ENCODE measurements at regions not wholly inside any gene's neighbourhood (a gene's known extent, or its start where the extent isn't known, plus 50 kb on each side); places are given as distances from the start of the nearest gene placed in this dataset.

DNA sequence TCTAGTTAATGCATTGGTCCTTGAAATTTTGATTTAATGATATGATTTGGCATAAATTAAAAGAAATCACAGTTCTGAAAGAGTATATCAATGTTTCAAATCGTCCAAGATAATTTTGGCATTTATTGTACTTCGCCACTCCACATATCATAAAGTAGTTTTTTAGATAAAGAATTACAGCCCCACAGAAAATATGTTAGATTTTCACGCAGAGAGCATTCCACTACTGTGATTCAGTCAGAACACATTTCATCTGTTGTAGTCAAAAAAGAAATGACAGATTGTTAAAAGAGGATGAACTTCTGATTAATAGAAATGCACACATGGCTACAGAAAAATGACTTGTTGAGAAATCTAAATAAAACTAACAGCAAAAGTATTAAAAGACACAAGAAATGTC is 1063.5 kb upstream of the LRRN3 start:
- TF ChIP-seq, protein P1, sequence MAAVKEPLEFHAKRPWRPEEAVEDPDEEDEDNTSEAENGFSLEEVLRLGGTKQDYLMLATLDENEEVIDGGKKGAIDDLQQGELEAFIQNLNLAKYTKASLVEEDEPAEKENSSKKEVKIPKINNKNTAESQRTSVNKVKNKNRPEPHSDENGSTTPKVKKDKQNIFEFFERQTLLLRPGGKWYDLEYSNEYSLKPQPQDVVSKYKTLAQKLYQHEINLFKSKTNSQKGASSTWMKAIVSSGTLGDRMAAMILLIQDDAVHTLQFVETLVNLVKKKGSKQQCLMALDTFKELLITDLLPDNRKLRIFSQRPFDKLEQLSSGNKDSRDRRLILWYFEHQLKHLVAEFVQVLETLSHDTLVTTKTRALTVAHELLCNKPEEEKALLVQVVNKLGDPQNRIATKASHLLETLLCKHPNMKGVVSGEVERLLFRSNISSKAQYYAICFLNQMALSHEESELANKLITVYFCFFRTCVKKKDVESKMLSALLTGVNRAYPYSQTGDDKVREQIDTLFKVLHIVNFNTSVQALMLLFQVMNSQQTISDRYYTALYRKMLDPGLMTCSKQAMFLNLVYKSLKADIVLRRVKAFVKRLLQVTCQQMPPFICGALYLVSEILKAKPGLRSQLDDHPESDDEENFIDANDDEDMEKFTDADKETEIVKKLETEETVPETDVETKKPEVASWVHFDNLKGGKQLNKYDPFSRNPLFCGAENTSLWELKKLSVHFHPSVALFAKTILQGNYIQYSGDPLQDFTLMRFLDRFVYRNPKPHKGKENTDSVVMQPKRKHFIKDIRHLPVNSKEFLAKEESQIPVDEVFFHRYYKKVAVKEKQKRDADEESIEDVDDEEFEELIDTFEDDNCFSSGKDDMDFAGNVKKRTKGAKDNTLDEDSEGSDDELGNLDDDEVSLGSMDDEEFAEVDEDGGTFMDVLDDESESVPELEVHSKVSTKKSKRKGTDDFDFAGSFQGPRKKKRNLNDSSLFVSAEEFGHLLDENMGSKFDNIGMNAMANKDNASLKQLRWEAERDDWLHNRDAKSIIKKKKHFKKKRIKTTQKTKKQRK (IDR thresholded peaks at IDR 0.05; ENCODE audit: low read length): no peak
- TF ChIP-seq, protein P2, sequence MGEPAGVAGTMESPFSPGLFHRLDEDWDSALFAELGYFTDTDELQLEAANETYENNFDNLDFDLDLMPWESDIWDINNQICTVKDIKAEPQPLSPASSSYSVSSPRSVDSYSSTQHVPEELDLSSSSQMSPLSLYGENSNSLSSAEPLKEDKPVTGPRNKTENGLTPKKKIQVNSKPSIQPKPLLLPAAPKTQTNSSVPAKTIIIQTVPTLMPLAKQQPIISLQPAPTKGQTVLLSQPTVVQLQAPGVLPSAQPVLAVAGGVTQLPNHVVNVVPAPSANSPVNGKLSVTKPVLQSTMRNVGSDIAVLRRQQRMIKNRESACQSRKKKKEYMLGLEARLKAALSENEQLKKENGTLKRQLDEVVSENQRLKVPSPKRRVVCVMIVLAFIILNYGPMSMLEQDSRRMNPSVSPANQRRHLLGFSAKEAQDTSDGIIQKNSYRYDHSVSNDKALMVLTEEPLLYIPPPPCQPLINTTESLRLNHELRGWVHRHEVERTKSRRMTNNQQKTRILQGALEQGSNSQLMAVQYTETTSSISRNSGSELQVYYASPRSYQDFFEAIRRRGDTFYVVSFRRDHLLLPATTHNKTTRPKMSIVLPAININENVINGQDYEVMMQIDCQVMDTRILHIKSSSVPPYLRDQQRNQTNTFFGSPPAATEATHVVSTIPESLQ (CRISPR knock-in tag; conservative IDR thresholded peaks at IDR 0.05): no peak
- TF ChIP-seq, protein P3, sequence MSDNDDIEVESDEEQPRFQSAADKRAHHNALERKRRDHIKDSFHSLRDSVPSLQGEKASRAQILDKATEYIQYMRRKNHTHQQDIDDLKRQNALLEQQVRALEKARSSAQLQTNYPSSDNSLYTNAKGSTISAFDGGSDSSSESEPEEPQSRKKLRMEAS (IDR thresholded peaks at IDR 0.05): no peak
- no peak for TF ChIP-seq NR2F2 (IDR thresholded peaks at IDR 0.05; ENCODE audit: borderline replicate concordance, low read depth)
